Neural cell (in vitro differentiated cells): ENCODE measurements at regions not wholly inside any gene's neighbourhood (a gene's known extent, or its start where the extent isn't known, plus 50 kb on each side); places are given as distances from the start of the nearest gene placed in this dataset.

Source experiments
- EP300 ChIP-seq: fragments of 450-650 bp; conservative IDR thresholded peaks from 2 replicates; pipeline ENCODE4 v1.6.1; 2014; ENCODE audit warnings: antibody characterized with exemption, mild to moderate bottlenecking, moderate library complexity; ENCODE audit not compliant: poor library complexity, severe bottlenecking
- POLR2AphosphoS5 ChIP-seq: IDR thresholded peaks from 2 replicates; pipeline ENCODE4 v1.6.1; 2012
- RAD21 ChIP-seq: fragments of 450-650 bp; conservative IDR thresholded peaks from 2 replicates; pipeline ENCODE4 v1.6.1; 2014; ENCODE audit warnings: antibody characterized with exemption, mild to moderate bottlenecking, moderate library complexity
- SMC3 ChIP-seq: fragments of 450-650 bp; conservative IDR thresholded peaks from 2 replicates; pipeline ENCODE4 v1.6.1; 2014; ENCODE audit warnings: antibody characterized with exemption, mild to moderate bottlenecking, moderate library complexity; ENCODE audit not compliant: poor library complexity
- TF ChIP-seq, protein P1 (sequence below): fragments of 450-650 bp; IDR thresholded peaks from 2 replicates; pipeline ENCODE4 v1.5.1; 2014; ENCODE audit warnings: antibody characterized with exemption, mild to moderate bottlenecking, moderate library complexity; ENCODE audit not compliant: poor library complexity, severe bottlenecking
- TF ChIP-seq, protein P2 (sequence below): IDR thresholded peaks from 2 replicates; pipeline ENCODE4 v1.6.1; 2012; ENCODE audit warnings: borderline replicate concordance

DNA sequence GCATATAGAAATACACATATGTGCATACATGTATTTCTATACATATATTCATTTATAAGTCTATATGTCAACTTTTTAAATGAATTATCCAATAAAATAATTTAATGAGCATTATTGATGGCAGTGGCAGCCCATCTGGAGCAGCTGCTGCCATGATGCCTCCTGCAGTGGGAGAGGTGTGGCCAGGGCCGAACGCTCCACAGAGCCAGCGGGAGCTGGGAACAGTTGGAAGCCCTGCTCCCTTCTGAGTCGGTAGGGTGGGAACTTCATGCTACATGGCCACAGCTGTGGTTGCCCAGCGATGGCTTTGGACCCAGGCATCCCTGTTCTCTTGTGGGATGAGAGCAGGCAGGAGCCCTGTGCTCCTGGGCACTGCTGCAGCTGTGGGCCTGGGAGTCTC is 812.4 kb upstream of the CTNND2 start:
- TF ChIP-seq POLR2AphosphoS5 (no peak), SMC3 (no peak), RAD21 (no peak), EP300 (no peak)
- TF ChIP-seq, protein P1, sequence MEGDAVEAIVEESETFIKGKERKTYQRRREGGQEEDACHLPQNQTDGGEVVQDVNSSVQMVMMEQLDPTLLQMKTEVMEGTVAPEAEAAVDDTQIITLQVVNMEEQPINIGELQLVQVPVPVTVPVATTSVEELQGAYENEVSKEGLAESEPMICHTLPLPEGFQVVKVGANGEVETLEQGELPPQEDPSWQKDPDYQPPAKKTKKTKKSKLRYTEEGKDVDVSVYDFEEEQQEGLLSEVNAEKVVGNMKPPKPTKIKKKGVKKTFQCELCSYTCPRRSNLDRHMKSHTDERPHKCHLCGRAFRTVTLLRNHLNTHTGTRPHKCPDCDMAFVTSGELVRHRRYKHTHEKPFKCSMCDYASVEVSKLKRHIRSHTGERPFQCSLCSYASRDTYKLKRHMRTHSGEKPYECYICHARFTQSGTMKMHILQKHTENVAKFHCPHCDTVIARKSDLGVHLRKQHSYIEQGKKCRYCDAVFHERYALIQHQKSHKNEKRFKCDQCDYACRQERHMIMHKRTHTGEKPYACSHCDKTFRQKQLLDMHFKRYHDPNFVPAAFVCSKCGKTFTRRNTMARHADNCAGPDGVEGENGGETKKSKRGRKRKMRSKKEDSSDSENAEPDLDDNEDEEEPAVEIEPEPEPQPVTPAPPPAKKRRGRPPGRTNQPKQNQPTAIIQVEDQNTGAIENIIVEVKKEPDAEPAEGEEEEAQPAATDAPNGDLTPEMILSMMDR = no peak
- TF ChIP-seq, protein P2, sequence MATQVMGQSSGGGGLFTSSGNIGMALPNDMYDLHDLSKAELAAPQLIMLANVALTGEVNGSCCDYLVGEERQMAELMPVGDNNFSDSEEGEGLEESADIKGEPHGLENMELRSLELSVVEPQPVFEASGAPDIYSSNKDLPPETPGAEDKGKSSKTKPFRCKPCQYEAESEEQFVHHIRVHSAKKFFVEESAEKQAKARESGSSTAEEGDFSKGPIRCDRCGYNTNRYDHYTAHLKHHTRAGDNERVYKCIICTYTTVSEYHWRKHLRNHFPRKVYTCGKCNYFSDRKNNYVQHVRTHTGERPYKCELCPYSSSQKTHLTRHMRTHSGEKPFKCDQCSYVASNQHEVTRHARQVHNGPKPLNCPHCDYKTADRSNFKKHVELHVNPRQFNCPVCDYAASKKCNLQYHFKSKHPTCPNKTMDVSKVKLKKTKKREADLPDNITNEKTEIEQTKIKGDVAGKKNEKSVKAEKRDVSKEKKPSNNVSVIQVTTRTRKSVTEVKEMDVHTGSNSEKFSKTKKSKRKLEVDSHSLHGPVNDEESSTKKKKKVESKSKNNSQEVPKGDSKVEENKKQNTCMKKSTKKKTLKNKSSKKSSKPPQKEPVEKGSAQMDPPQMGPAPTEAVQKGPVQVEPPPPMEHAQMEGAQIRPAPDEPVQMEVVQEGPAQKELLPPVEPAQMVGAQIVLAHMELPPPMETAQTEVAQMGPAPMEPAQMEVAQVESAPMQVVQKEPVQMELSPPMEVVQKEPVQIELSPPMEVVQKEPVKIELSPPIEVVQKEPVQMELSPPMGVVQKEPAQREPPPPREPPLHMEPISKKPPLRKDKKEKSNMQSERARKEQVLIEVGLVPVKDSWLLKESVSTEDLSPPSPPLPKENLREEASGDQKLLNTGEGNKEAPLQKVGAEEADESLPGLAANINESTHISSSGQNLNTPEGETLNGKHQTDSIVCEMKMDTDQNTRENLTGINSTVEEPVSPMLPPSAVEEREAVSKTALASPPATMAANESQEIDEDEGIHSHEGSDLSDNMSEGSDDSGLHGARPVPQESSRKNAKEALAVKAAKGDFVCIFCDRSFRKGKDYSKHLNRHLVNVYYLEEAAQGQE = no peak
